ENCODE measurements at regions not wholly inside any gene's neighbourhood (a gene's known extent, or its start where the extent isn't known, plus 50 kb on each side); places are given as distances from the start of the nearest gene placed in this dataset.
"Not testable (repeated sequence)": the region's sequence is repeated elsewhere in the genome, so short reads cannot be mapped to it uniquely, and the experiment has no call there.

DNA sequence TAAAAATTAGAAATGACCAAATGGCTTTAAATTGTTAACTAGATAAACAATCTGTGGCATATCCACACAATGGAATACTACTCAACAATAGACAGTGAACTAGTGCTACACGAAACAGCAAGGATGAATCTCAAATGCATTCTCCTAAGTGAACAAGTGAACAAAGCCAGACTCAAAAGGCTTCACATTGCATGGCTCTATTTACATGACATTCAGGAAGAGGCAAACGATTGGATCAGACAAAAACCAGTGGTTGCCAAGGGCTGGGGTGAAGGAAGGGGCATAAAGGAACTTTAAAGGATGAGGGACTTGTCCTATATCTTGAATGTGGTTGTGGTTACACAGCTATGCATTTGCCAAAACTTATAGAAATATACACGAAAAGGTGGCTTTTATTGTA, 184.3 kb downstream of the RPIA start:
- TF ChIP-seq POLR2AphosphoS5 (IDR thresholded peaks at IDR 0.05) (no peak), POLR2A (IDR thresholded peaks at IDR 0.05; ENCODE audit: low read depth) (no peak), CTCF (IDR thresholded peaks at IDR 0.05) (no peak), EP300 (IDR thresholded peaks at IDR 0.05) (no peak)
- no peak for DNase-seq (ENCODE audit: extremely low spot score)
- intact Hi-C loops (cut with DNase I) = no loop called here
- 49% methylated on average over 3 of the region's 3 CpGs for WGBS
- peaks cover 0 to 6% (median 2%) of the 10 kb centered on the region in 4 donors for H3K4me1 ChIP-seq
- H3K27ac ChIP-seq (replicated peaks in 1 of 4) = no peak overlapping the region
- H3K36me3 ChIP-seq = no peaks in the 10 kb centered on the region
- no peak overlapping the region for H3K4me3 ChIP-seq
- H3K9me3 ChIP-seq = no peaks in the 10 kb centered on the region
- H3K27me3 ChIP-seq = peaks cover 0 to 18% (median 0%) of the 10 kb centered on the region in 4 donors

- Histone ChIP-seq H3K36me3 (no peaks in the 10 kb centered on the region), H3K27me3 (peaks cover 0 to 3% (median 0%) of the 10 kb centered on the region in 4 donors), H3K4me3 (peak overlapping the region in 2 of 4 donors; percentile 10 to 24), H3K9me3 (no peaks in the 10 kb centered on the region), H3K4me1 (peaks cover 0 to 7% (median 3%) of the 10 kb centered on the region in 4 donors), H3K27ac (replicated peaks in 1 of 4) (no peak overlapping the region)
- DNase-seq (ENCODE audit: extremely low spot score) = no peak
- TF ChIP-seq POLR2A (IDR thresholded peaks at IDR 0.05; ENCODE audit: low read depth) (no peak), EP300 (IDR thresholded peaks at IDR 0.05) (no peak), CTCF (IDR thresholded peaks at IDR 0.05) (peak; percentile 62 to 70 (median 67))
- WGBS = 3% methylated on average over 11 of the region's 11 CpGs
- intact Hi-C loops (cut with DNase I) = no loop called here
Observed at GRCh38 chr2:88880441-88880953, 189.0 kb downstream of the RPIA start.

DNA sequence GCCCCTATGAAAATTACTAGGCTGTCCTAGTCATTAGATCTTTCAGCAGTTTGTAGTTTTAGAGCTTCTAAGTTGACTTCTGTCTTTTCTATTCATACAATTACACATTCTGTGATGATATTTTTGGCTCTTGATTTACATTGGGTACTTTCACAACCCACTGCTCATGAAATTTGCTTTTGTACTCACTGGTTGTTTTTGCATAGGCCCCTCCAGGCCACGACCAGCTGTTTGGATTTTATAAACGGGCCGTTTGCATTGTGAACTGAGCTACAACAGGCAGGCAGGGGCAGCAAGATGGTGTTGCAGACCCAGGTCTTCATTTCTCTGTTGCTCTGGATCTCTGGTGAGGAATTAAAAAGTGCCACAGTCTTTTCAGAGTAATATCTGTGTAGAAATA, 193.8 kb downstream of the RPIA start:
- H3K4me3 ChIP-seq = no peak overlapping the region
- TF ChIP-seq POLR2AphosphoS5 (IDR thresholded peaks at IDR 0.05) (no peak), EP300 (IDR thresholded peaks at IDR 0.05) (no peak), CTCF (IDR thresholded peaks at IDR 0.05) (no peak), POLR2A (IDR thresholded peaks at IDR 0.05; ENCODE audit: low read depth) (no peak)
- H3K27ac ChIP-seq (replicated peaks in 1 of 4) = no peak overlapping the region
- H3K36me3 ChIP-seq = no peaks in the 10 kb centered on the region
- WGBS = 44% methylated on average over 3 of the region's 3 CpGs
- peaks cover 0 to 3% (median 0%) of the 10 kb centered on the region in 4 donors for H3K27me3 ChIP-seq
- H3K4me1 ChIP-seq = peaks cover 0 to 6% (median 2%) of the 10 kb centered on the region in 4 donors
- no peaks in the 10 kb centered on the region for H3K9me3 ChIP-seq
- intact Hi-C loops (cut with DNase I) = no loop called here
- no peak for DNase-seq (ENCODE audit: extremely low spot score)

- H3K27ac ChIP-seq (replicated peaks in 1 of 4) = no peak overlapping the region
- TF ChIP-seq POLR2A (IDR thresholded peaks at IDR 0.05; ENCODE audit: low read depth) (no peak), EP300 (IDR thresholded peaks at IDR 0.05) (no peak), CTCF (IDR thresholded peaks at IDR 0.05) (no peak), POLR2AphosphoS5 (IDR thresholded peaks at IDR 0.05) (no peak)
- 63% methylated on average over 7 of the region's 11 CpGs for WGBS
Observed at GRCh38 chr2:88885679-88886416, 194.4 kb downstream of the RPIA start.

DNA sequence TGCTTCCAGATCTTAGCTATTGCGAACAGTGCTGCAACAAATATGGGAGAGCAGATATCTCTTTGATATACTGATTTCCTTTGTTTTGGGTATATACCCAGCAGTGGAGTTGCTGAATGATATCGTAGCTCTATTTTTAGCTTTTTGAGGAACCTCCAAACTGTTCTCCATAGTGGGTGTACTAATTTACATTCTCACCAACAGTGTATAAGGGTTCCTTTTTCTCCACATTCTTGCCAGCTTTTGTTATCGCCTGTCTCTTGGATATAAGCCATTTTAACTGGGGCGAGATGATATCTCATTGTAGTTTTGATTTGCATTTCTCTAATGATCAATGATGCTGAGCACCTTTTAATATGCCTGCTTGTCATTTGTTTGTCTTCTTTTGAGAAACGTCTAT, 196.0 kb downstream of the RPIA start:
- intact Hi-C loops (cut with DNase I); DNase-seq (ENCODE audit: extremely low spot score); H3K9me3 ChIP-seq; H3K4me3 ChIP-seq; H3K27me3 ChIP-seq; H3K4me1 ChIP-seq; H3K36me3 ChIP-seq; H3K27ac ChIP-seq (replicated peaks in 1 of 4): not testable (repeated sequence)
- 76% methylated on average over 5 of the region's 5 CpGs for WGBS

More at GRCh38 chr2:88885679-88886416, 194.4 kb downstream of the RPIA start:
- H3K4me1 ChIP-seq = peaks cover 0 to under 1% (median 0%) of the 10 kb centered on the region in 4 donors
- no peak for DNase-seq (ENCODE audit: extremely low spot score)
- H3K36me3 ChIP-seq = no peaks in the 10 kb centered on the region
- no peaks in the 10 kb centered on the region for H3K9me3 ChIP-seq
- H3K4me3 ChIP-seq = no peak overlapping the region
- intact Hi-C loops (cut with DNase I) = no loop called here
- H3K27me3 ChIP-seq = peaks cover 0 to 3% (median 0%) of the 10 kb centered on the region in 4 donors
